MM.1S (cell line): ENCODE measurements at regions not wholly inside any gene's neighbourhood (a gene's known extent, or its start where the extent isn't known, plus 50 kb on each side); places are given as distances from the start of the nearest gene placed in this dataset.

Experiments
- DNase-seq: peaks from one replicate; pipeline ENCODE4 v3.0.0-alpha.2; 2015
- H2AFZ ChIP-seq: fragments of 300-600 bp; sonication (generic); 2 replicates; pipeline ENCODE4 v1.6.0; 2016; ENCODE audit warnings: antibody characterized with exemption, low read length
- H3F3A ChIP-seq: fragments of 300-600 bp; sonication (generic); 2 replicates; pipeline ENCODE4 v1.6.1; 2016; ENCODE audit warnings: mild to moderate bottlenecking, antibody characterized with exemption, low read length, moderate library complexity, mixed read lengths; ENCODE audit not compliant: insufficient read depth
- H3K27ac ChIP-seq: fragments of 300-600 bp; sonication (generic); 2 replicates; pipeline ENCODE4 v1.5.1; 2016; ENCODE audit warnings: mild to moderate bottlenecking, low read length
- H3K27me3 ChIP-seq: fragments of 300-600 bp; sonication (generic); replicated peaks from 2 replicates; pipeline ENCODE4 v1.6.0; 2016; ENCODE audit warnings: low read length; ENCODE audit not compliant: insufficient read depth
- H3K36me3 ChIP-seq: fragments of 300-600 bp; sonication (generic); replicated peaks from 2 replicates; pipeline ENCODE4 v1.6.1; 2016; ENCODE audit warnings: mild to moderate bottlenecking, low read length, mixed read lengths; ENCODE audit not compliant: insufficient read depth
- H3K4me1 ChIP-seq: fragments of 300-600 bp; sonication (generic); 2 replicates; pipeline ENCODE4 v1.6.1; 2016; ENCODE audit warnings: low read length, mixed read lengths
- H3K4me2 ChIP-seq: fragments of 300-600 bp; sonication (generic); 2 replicates; pipeline ENCODE4 v1.6.0; 2016; ENCODE audit warnings: low read depth, low read length
- H3K4me3 ChIP-seq: fragments of 300-600 bp; sonication (generic); 2 replicates; pipeline ENCODE4 v1.5.1; 2016; ENCODE audit warnings: low read length, mixed read lengths
- H3K79me2 ChIP-seq: fragments of 300-600 bp; sonication (generic); 2 replicates; pipeline ENCODE4 v1.6.1; 2016; ENCODE audit warnings: mixed run types, low read length, mixed read lengths
- H3K9ac ChIP-seq: fragments of 300-600 bp; sonication (generic); 2 replicates; pipeline ENCODE4 v1.6.1; 2016; ENCODE audit warnings: low read length, mixed read lengths
- H3K9me2 ChIP-seq: fragments of 300-600 bp; sonication (generic); replicated peaks from 2 replicates; pipeline ENCODE4 v1.6.1; 2016; ENCODE audit warnings: mild to moderate bottlenecking, low read length, mixed read lengths; ENCODE audit not compliant: insufficient read depth
- H3K9me3 ChIP-seq: fragments of 300-600 bp; sonication (generic); replicated peaks from 2 replicates; pipeline ENCODE4 v1.6.1; 2016; ENCODE audit warnings: mild to moderate bottlenecking, low read length, mixed read lengths; ENCODE audit not compliant: insufficient read depth
- H4K20me1 ChIP-seq: fragments of 300-600 bp; sonication (generic); 2 replicates; pipeline ENCODE4 v1.6.1; 2016; ENCODE audit warnings: mild to moderate bottlenecking, low read length, moderate library complexity, mixed read lengths; ENCODE audit not compliant: insufficient read depth
- CTCF ChIP-seq: fragments of 300-600 bp; sonication (generic); IDR thresholded peaks from 2 replicates; pipeline ENCODE4 v1.5.1; 2016; ENCODE audit warnings: antibody characterized with exemption, low read length, mixed read lengths
- EZH2 ChIP-seq: fragments of 300-600 bp; sonication (generic); optimal IDR thresholded peaks from 2 replicates; pipeline ENCODE3; 2017; ENCODE audit warnings: low read depth, mild to moderate bottlenecking, antibody characterized with exemption, low read length, mixed read lengths
- EZH2phosphoT487 ChIP-seq: fragments of 300-600 bp; sonication (generic); IDR thresholded peaks from 2 replicates; pipeline ENCODE4 v1.6.1; 2018; ENCODE audit warnings: antibody characterized with exemption, low read length

GRCh38 chr16:65598621-65599020 lies 476.8 kb upstream of the CDH11 start:
- no peaks in the 10 kb centered on the region for H3K9me3 ChIP-seq
- no peak overlapping the region for H3K4me3 ChIP-seq
- H3K9ac ChIP-seq = no peak overlapping the region
- TF ChIP-seq CTCF (no peak), EZH2phosphoT487 (no peak), EZH2 (no peak)
- H2AFZ ChIP-seq = no peak overlapping the region
- no peak overlapping the region for H3K27ac ChIP-seq
- no peaks in the 10 kb centered on the region for H3K4me1 ChIP-seq
- no peaks in the 10 kb centered on the region for H3K36me3 ChIP-seq
- H3F3A ChIP-seq = no peaks in the 10 kb centered on the region
- no peaks in the 10 kb centered on the region for H4K20me1 ChIP-seq
- no peaks in the 10 kb centered on the region for H3K9me2 ChIP-seq
- H3K4me2 ChIP-seq = no peak overlapping the region
- no peaks in the 10 kb centered on the region for H3K27me3 ChIP-seq
- no peak for DNase-seq
- H3K79me2 ChIP-seq = no peaks in the 10 kb centered on the region

GRCh38 chr16:65583498-65583897 lies 461.6 kb upstream of the CDH11 start:
- no peak overlapping the region for H3K4me2 ChIP-seq
- H3K4me1 ChIP-seq = no peaks in the 10 kb centered on the region
- no peak overlapping the region for H3K9ac ChIP-seq
- H3K9me3 ChIP-seq = no peaks in the 10 kb centered on the region
- H3F3A ChIP-seq = no peaks in the 10 kb centered on the region
- H3K79me2 ChIP-seq = no peaks in the 10 kb centered on the region
- no peaks in the 10 kb centered on the region for H3K36me3 ChIP-seq
- no peak for DNase-seq
- H3K4me3 ChIP-seq = no peak overlapping the region
- H3K27ac ChIP-seq = no peak overlapping the region
- no peaks in the 10 kb centered on the region for H4K20me1 ChIP-seq
- TF ChIP-seq EZH2phosphoT487 = no peak
- TF ChIP-seq EZH2 = no peak
- no peak for TF ChIP-seq CTCF
- H2AFZ ChIP-seq = no peak overlapping the region
- H3K9me2 ChIP-seq = no peaks in the 10 kb centered on the region
- no peaks in the 10 kb centered on the region for H3K27me3 ChIP-seq

GRCh38 chr16:65579050-65579449 lies 457.2 kb upstream of the CDH11 start:
- TF ChIP-seq EZH2phosphoT487 (no peak), CTCF (no peak), EZH2 (no peak)
- DNase-seq = no peak

More at GRCh38 chr16:65579050-65579449, 457.2 kb upstream of the CDH11 start:
- no peaks in the 10 kb centered on the region for H3F3A ChIP-seq
- no peak overlapping the region for H3K4me2 ChIP-seq
- H3K9ac ChIP-seq = no peak overlapping the region
- no peaks in the 10 kb centered on the region for H3K4me1 ChIP-seq
- H3K4me3 ChIP-seq = no peak overlapping the region
- no peak overlapping the region for H3K27ac ChIP-seq
- no peaks in the 10 kb centered on the region for H4K20me1 ChIP-seq
- H3K27me3 ChIP-seq = no peaks in the 10 kb centered on the region
- H3K79me2 ChIP-seq = no peaks in the 10 kb centered on the region
- no peaks in the 10 kb centered on the region for H3K9me2 ChIP-seq
- H3K9me3 ChIP-seq = no peaks in the 10 kb centered on the region
- no peaks in the 10 kb centered on the region for H3K36me3 ChIP-seq
- no peak overlapping the region for H2AFZ ChIP-seq
